GM12878 (cell line): ENCODE measurements at regions not wholly inside any gene's neighbourhood (a gene's known extent, or its start where the extent isn't known, plus 50 kb on each side); places are given as distances from the start of the nearest gene placed in this dataset.

ENCODE experiments used
- ATAC-seq: fragments of 200-7000 bp; cut with Tn5 transposase; 3 replicates; pipeline ENCODE4 v1.9.1; 2020; ENCODE audit warnings: mild to moderate bottlenecking, moderate library complexity
- BruUV-seq: library from RNA; stranded (reverse); fragments of 400-500 nt; replicated peaks from 2 replicates; lab custom pipeline; 2021; lab: Mats Ljungman, UMichigan
- CTCF ChIA-PET: fragments of 300-600 bp; sonication (Branson Sonifier 250); formaldehyde crosslinking; extraction: SDS; loops from one replicate; lab custom pipeline; 2021; ENCODE audit warnings: inconsistent platforms; lab: Yijun Ruan, JAX
- POLR2A ChIA-PET: fragments of 350-600 bp; formaldehyde crosslinking; extraction: SDS; loops from one replicate; lab custom pipeline; 2021; ENCODE audit warnings: inconsistent platforms; lab: Charles Lee
- RAD21 ChIA-PET: fragments of 300-600 bp; sonication (Branson Sonifier 250); formaldehyde crosslinking; loops from one replicate; lab custom pipeline; 2023; ENCODE audit warnings: antibody characterized with exemption; ENCODE audit not compliant: unreplicated experiment; lab: Charles Lee
- SMC1A ChIA-PET: fragments of 300-600 bp; sonication (Branson Sonifier 250); formaldehyde crosslinking; loops from one replicate; lab custom pipeline; 2023; ENCODE audit not compliant: unreplicated experiment, uncharacterized antibody; lab: Charles Lee
- DNase-seq: peaks from one replicate; pipeline ENCODE4 v3.0.0-alpha.2; 2011; ENCODE audit warnings: low read depth, low spot score
- FAIRE-seq: peaks from 3 replicates; lab custom pipeline; 2011; peaks lifted over from hg19 to GRCh38; lab: Jason Lieb, UNC
- H2AFZ ChIP-seq: 2 replicates; pipeline ENCODE4 v1.6.0; 2011; ENCODE audit warnings: low read depth, low read length, control low read depth; ENCODE audit not compliant: control insufficient read depth
- H3K27ac ChIP-seq: 2 replicates; pipeline ENCODE4 v1.5.1; 2011; ENCODE audit warnings: control low read depth; ENCODE audit not compliant: control insufficient read depth, insufficient read depth
- H3K27me3 ChIP-seq, 2 experiments: replicated peaks in 1 of 2; 2 replicates each; pipeline versions ENCODE4 v1.6.0 to v1.6.1; 2011; ENCODE audit warnings: low read length in 1 of 2; ENCODE audit not compliant: control insufficient read depth in 2 of 2, insufficient read depth in 2 of 2
- H3K36me3 ChIP-seq, 2 experiments: 2 replicates each; pipeline ENCODE4 v1.5.1; 2011; ENCODE audit warnings: low read length in 1 of 2; ENCODE audit not compliant: control insufficient read depth in 2 of 2, insufficient read depth in 2 of 2
- H3K4me1 ChIP-seq: 2 replicates; pipeline ENCODE4 v1.6.1; 2011; ENCODE audit warnings: mild to moderate bottlenecking, low read length, moderate library complexity, mixed read lengths; ENCODE audit not compliant: control insufficient read depth, insufficient read depth
- H3K4me2 ChIP-seq: 2 replicates; pipeline ENCODE4 v1.6.0; 2011; ENCODE audit warnings: control low read depth; ENCODE audit not compliant: control insufficient read depth, insufficient read depth
- H3K4me3 ChIP-seq: fragments of 200-600 bp; sonication (generic); 2 replicates; pipeline ENCODE4 v1.5.1; 2016
- H3K79me2 ChIP-seq: 2 replicates; pipeline ENCODE4 v1.6.0; 2011; ENCODE audit warnings: low read length; ENCODE audit not compliant: control insufficient read depth, insufficient read depth
- H3K9ac ChIP-seq: 2 replicates; pipeline ENCODE4 v1.8.0; 2011; ENCODE audit warnings: low read length, control low read depth, mixed read lengths; ENCODE audit not compliant: control insufficient read depth, insufficient read depth
- H3K9me3 ChIP-seq: replicated peaks from 3 replicates; pipeline ENCODE4 v1.5.1; 2011; ENCODE audit warnings: mild to moderate bottlenecking, low read length; ENCODE audit not compliant: control insufficient read depth, insufficient read depth
- H4K20me1 ChIP-seq: 2 replicates; pipeline ENCODE4 v1.6.0; 2011; ENCODE audit not compliant: control insufficient read depth, insufficient read depth
- BACH1 ChIP-seq: fragments of 450-650 bp; IDR thresholded peaks from 2 replicates; pipeline ENCODE4 v1.6.1; 2017; ENCODE audit warnings: mild to moderate bottlenecking, borderline replicate concordance
- BHLHE40 ChIP-seq, 2 experiments: fragments of 450-650 bp in 1 of 2; IDR thresholded peaks; 2 replicates each; pipeline ENCODE4 v1.6.1; 2011 to 2017; ENCODE audit warnings: low read depth in 2 of 2, borderline replicate concordance in 1 of 2, improper control_type of control experiment in 1 of 2, low read length in 1 of 2, mild to moderate bottlenecking in 1 of 2
- FOS ChIP-seq: IDR thresholded peaks from 3 replicates; pipeline ENCODE4 v1.6.1; 2011; ENCODE audit warnings: borderline replicate concordance; ENCODE audit not compliant: insufficient read length; ENCODE audit errors: extremely low read depth
- FOXM1 ChIP-seq: IDR thresholded peaks from 2 replicates; pipeline ENCODE4 v1.6.1; 2012; ENCODE audit warnings: low read depth, mild to moderate bottlenecking, inconsistent platforms, low read length, moderate library complexity
- HDAC6 ChIP-seq: fragments of 200-600 bp; sonication (generic); IDR thresholded peaks from one replicate; pipeline ENCODE4 v1.8.0; 2017; ENCODE audit warnings: antibody characterized with exemption; ENCODE audit not compliant: unreplicated experiment
- IKZF2 ChIP-seq, 2 experiments: fragments of 450-650 bp; IDR thresholded peaks; 2 replicates each; pipeline ENCODE4 v1.6.1; 2017; ENCODE audit warnings: mild to moderate bottlenecking in 2 of 2, moderate library complexity in 2 of 2
- MEF2B ChIP-seq: fragments of 450-650 bp; IDR thresholded peaks from 2 replicates; pipeline ENCODE4 v1.6.1; 2018; ENCODE audit warnings: mild to moderate bottlenecking, moderate library complexity; ENCODE audit not compliant: partially characterized antibody, poor library complexity, severe bottlenecking
- POLR2AphosphoS2 ChIP-seq: IDR thresholded peaks from 2 replicates; pipeline ENCODE4 v1.6.1; 2011; ENCODE audit warnings: low read depth, mild to moderate bottlenecking, low read length, improper control_type of control experiment, moderate library complexity
- POLR2AphosphoS5 ChIP-seq: IDR thresholded peaks from 2 replicates; pipeline ENCODE4 v1.6.1; 2011; ENCODE audit warnings: mild to moderate bottlenecking, low read length, inconsistent platforms
- RB1 ChIP-seq: fragments of 450-650 bp; formaldehyde crosslinking; IDR thresholded peaks from 2 replicates; pipeline ENCODE4 v1.6.1; 2017; ENCODE audit warnings: mild to moderate bottlenecking, borderline replicate concordance
- SMC3 ChIP-seq: IDR thresholded peaks from 2 replicates; pipeline ENCODE4 v1.6.1; 2011; ENCODE audit warnings: low read length, improper control_type of control experiment, borderline replicate concordance
- SREBF1 ChIP-seq: IDR thresholded peaks from 2 replicates; pipeline ENCODE4 v1.6.1; 2012; ENCODE audit warnings: mild to moderate bottlenecking, low read length
- TARDBP ChIP-seq: IDR thresholded peaks from 2 replicates; pipeline ENCODE4 v1.6.1; 2016; ENCODE audit warnings: borderline replicate concordance
- ZNF207 ChIP-seq: fragments of 450-650 bp; IDR thresholded peaks from 2 replicates; pipeline ENCODE4 v1.6.1; 2014; ENCODE audit warnings: antibody characterized with exemption, mild to moderate bottlenecking, borderline replicate concordance
- ZNF24 ChIP-seq: fragments of 450-650 bp; IDR thresholded peaks from 2 replicates; pipeline ENCODE4 v1.6.1; 2017; ENCODE audit warnings: antibody characterized with exemption, mild to moderate bottlenecking
- in situ Hi-C: fragments of 300-500 bp; cut with MboI; formaldehyde crosslinking; loops from 9 replicates; pipeline ENCODE4 v1.14.3; 2018; ENCODE audit warnings: mixed read lengths
- intact Hi-C: fragments of 100-400 bp; cut with micrococcal nuclease; formaldehyde crosslinking; loops from one replicate; pipeline ENCODE4 v1.14.2; 2022; ENCODE audit not compliant: unreplicated experiment
- TF ChIP-seq, protein P1 (sequence below): IDR thresholded peaks from 2 replicates; pipeline ENCODE4 v1.6.1; 2012; ENCODE audit warnings: low read depth, low read length, improper control_type of control experiment
- TF ChIP-seq, protein P2 (sequence below): IDR thresholded peaks from 2 replicates; pipeline ENCODE4 v1.6.1; 2011; ENCODE audit warnings: low read depth, low read length, improper control_type of control experiment, borderline replicate concordance
- TF ChIP-seq, protein P3 (sequence below): fragments of 450-650 bp; IDR thresholded peaks from 2 replicates; pipeline ENCODE4 v1.6.1; 2016; ENCODE audit warnings: mild to moderate bottlenecking

DNA sequence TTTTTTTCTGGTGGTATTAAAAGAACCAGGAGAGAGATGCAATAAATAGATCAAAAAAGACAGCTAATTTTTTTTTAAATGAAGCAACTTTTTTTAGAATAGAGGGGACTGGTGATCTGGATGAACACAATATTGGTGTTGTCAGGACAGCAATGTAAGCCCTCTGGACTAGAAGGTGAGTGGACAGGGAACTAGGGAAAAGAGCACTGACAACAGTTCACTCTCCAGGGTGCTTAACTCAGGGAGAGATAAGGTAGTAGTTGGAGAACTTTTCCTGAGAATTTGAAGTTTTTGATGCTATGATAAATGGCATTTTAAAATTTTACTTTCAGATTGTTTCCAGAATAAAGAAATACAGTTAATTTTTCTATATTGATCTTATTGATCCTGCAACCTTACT lies 158.3 kb upstream of the STAC start:
- Histone ChIP-seq H2AFZ (no peak overlapping the region), H3K4me1 (no peaks in the 10 kb centered on the region), H3K27ac (no peak overlapping the region), H3K36me3 (no peaks in the 10 kb centered on the region), H3K27me3 (no peaks in the 10 kb centered on the region), H3K9me3 (no peaks in the 10 kb centered on the region), H3K4me2 (no peak overlapping the region), H3K79me2 (no peaks in the 10 kb centered on the region), H4K20me1 (no peaks in the 10 kb centered on the region), H3K9ac (no peak overlapping the region), H3K4me3 (no peak overlapping the region)
- FAIRE-seq = no peak
- ATAC-seq = no peak
- TF ChIP-seq ZNF24 = no peak
- TF ChIP-seq FOS = no peak
- TF ChIP-seq POLR2AphosphoS5 = no peak
- TF ChIP-seq POLR2AphosphoS2 = no peak
- TF ChIP-seq BHLHE40 (IDR thresholded peaks at IDR 0.05; ENCODE audit: borderline replicate concordance in 1 of 2, low read depth in 2 of 2, low read length in 1 of 2) = no peak
- TF ChIP-seq, protein P1, sequence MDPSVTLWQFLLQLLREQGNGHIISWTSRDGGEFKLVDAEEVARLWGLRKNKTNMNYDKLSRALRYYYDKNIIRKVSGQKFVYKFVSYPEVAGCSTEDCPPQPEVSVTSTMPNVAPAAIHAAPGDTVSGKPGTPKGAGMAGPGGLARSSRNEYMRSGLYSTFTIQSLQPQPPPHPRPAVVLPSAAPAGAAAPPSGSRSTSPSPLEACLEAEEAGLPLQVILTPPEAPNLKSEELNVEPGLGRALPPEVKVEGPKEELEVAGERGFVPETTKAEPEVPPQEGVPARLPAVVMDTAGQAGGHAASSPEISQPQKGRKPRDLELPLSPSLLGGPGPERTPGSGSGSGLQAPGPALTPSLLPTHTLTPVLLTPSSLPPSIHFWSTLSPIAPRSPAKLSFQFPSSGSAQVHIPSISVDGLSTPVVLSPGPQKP = no peak
- TF ChIP-seq, protein P2, sequence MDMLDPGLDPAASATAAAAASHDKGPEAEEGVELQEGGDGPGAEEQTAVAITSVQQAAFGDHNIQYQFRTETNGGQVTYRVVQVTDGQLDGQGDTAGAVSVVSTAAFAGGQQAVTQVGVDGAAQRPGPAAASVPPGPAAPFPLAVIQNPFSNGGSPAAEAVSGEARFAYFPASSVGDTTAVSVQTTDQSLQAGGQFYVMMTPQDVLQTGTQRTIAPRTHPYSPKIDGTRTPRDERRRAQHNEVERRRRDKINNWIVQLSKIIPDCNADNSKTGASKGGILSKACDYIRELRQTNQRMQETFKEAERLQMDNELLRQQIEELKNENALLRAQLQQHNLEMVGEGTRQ = no peak
- TF ChIP-seq SMC3 = no peak
- TF ChIP-seq HDAC6 = no peak
- TF ChIP-seq IKZF2 (IDR thresholded peaks at IDR 0.05) = no peak
- TF ChIP-seq FOXM1 = no peak
- no peak for TF ChIP-seq BACH1
- TF ChIP-seq TARDBP = no peak
- no peak for TF ChIP-seq SREBF1
- no peak for TF ChIP-seq MEF2B
- no peak for TF ChIP-seq ZNF207
- TF ChIP-seq, protein P3, sequence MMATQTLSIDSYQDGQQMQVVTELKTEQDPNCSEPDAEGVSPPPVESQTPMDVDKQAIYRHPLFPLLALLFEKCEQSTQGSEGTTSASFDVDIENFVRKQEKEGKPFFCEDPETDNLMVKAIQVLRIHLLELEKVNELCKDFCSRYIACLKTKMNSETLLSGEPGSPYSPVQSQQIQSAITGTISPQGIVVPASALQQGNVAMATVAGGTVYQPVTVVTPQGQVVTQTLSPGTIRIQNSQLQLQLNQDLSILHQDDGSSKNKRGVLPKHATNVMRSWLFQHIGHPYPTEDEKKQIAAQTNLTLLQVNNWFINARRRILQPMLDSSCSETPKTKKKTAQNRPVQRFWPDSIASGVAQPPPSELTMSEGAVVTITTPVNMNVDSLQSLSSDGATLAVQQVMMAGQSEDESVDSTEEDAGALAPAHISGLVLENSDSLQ = no peak
- no peak for TF ChIP-seq RB1
- CTCF ChIA-PET = no interaction called here
- SMC1A ChIA-PET = interaction anchor here (1.5 kb wide), 1 partner anchor 10 kb away, joined by 6 read pairs; no protein-coding TSS in a partner anchor
- in situ Hi-C loops (no loop called here), intact Hi-C loops (no loop called here)
- POLR2A ChIA-PET = no interaction called here
- RAD21 ChIA-PET = no interaction called here
- BruUV-seq = no TSS peak
- DNase-seq = no peak
